22Rv1 (cell line): ENCODE measurements at regions not wholly inside any gene's neighbourhood (a gene's known extent, or its start where the extent isn't known, plus 50 kb on each side); places are given as distances from the start of the nearest gene placed in this dataset.

Source experiments
- ZFX ChIP-seq: fragments of 450-650 bp; IDR thresholded peaks from 2 replicates; pipeline ENCODE4 v1.6.1; 2017; ENCODE audit warnings: antibody characterized with exemption, borderline replicate concordance
- TF ChIP-seq, protein P1 (sequence below): fragments of 450-650 bp; IDR thresholded peaks from 2 replicates; pipeline ENCODE4 v1.5.1; 2017; ENCODE audit warnings: mild to moderate bottlenecking

DNA sequence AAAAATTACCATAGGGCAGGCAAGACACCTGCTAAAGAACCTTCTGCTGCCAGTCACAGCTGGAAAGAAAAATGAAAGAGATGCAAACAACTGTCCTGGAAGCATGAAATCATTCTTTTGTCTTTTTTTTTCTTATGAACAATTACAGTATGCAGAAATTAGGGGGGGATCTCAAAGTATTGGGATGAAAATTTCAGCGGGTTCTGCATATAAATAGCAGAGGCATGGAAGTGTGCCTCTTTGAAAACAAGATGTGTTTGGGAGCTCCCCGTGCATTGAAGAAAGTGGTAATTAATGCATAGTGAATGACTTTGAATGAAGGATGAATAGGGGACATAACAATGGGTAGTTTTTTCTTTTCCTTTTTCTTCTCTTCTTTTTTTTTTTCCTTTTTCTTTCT is 431.2 kb downstream of the SOX2 start:
- TF ChIP-seq, protein P1, sequence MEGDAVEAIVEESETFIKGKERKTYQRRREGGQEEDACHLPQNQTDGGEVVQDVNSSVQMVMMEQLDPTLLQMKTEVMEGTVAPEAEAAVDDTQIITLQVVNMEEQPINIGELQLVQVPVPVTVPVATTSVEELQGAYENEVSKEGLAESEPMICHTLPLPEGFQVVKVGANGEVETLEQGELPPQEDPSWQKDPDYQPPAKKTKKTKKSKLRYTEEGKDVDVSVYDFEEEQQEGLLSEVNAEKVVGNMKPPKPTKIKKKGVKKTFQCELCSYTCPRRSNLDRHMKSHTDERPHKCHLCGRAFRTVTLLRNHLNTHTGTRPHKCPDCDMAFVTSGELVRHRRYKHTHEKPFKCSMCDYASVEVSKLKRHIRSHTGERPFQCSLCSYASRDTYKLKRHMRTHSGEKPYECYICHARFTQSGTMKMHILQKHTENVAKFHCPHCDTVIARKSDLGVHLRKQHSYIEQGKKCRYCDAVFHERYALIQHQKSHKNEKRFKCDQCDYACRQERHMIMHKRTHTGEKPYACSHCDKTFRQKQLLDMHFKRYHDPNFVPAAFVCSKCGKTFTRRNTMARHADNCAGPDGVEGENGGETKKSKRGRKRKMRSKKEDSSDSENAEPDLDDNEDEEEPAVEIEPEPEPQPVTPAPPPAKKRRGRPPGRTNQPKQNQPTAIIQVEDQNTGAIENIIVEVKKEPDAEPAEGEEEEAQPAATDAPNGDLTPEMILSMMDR, result no peak
- no peak for TF ChIP-seq ZFX
